Right lobe of liver (tissue), 6 donors: ENCODE measurements at regions not wholly inside any gene's neighbourhood (a gene's known extent, or its start where the extent isn't known, plus 50 kb on each side); places are given as distances from the start of the nearest gene placed in this dataset.

Source experiments
- ATAC-seq, 4 donors: fragments of 200-7000 bp; cut with Tn5 transposase; one replicate each; pipeline ENCODE4 v1.9.1; 2020; ENCODE audit warnings: mild to moderate bottlenecking in 4 of 4, moderate library complexity in 4 of 4
- DNase-seq, 3 donors: peaks; one replicate each; pipeline ENCODE4 v3.0.0-alpha.2; 2020
- H3K27ac ChIP-seq, 3 donors: fragments of 200-600 bp; one replicate each; pipeline ENCODE4 v1.8.0; 2022
- H3K27me3 ChIP-seq, 2 donors: fragments of 200-600 bp; one replicate each; pipeline ENCODE4 v1.8.0; 2022
- H3K36me3 ChIP-seq, 4 donors: fragments of 200-600 bp; sonication (generic) in 1 of 4; one replicate each; pipeline versions ENCODE4 v1.5.1 to v1.8.0; 2017 to 2022; ENCODE audit warnings: control low read depth in 1 of 4
- H3K4me1 ChIP-seq, 4 donors: fragments of 200-600 bp; sonication (generic) in 1 of 4; one replicate each; pipeline versions ENCODE4 v1.5.1 to v1.8.0; 2017 to 2022; ENCODE audit warnings: control low read depth in 1 of 4
- H3K4me3 ChIP-seq, 3 donors: fragments of 200-600 bp; one replicate each; pipeline ENCODE4 v1.8.0; 2022
- H3K9me3 ChIP-seq, 4 donors: fragments of 200-600 bp; sonication (generic) in 1 of 4; one replicate each; pipeline versions ENCODE4 v1.5.1 to v1.8.0; 2017 to 2022; ENCODE audit warnings: control low read depth in 1 of 4
- POLR2A ChIP-seq: fragments of 450-650 bp; IDR thresholded peaks from one replicate; pipeline ENCODE4 v1.6.1; 2017; ENCODE audit warnings: antibody characterized with exemption, mild to moderate bottlenecking
- WGBS: methylation state at CpG from one replicate; pipeline ENCODE4 v1.1.6; 2018; ENCODE audit warnings: low coverage, low lambda C conversion rate; ENCODE audit not compliant: insufficient coverage; ENCODE audit errors: missing lambda C conversion rate; 5-methylcytosine and 5-hydroxymethylcytosine counted together
- intact Hi-C, 2 donors: fragments of 100-400 bp; cut with DNase I; formaldehyde crosslinking; loops; one replicate each; pipeline versions ENCODE4 v1.11.2 to v1.14.1; 2022
- TF ChIP-seq, protein P1 (sequence below), 4 donors: fragments of 200-600 bp in 3 of 4; fragments of 450-650 bp in 1 of 4; IDR thresholded peaks; one replicate each; pipeline versions ENCODE4 v1.5.1 to v1.8.0; 2016 to 2022; ENCODE audit warnings: antibody characterized with exemption in 4 of 4, mild to moderate bottlenecking in 2 of 4
- donor health status: DM: no; HTN: yes; CAD: no.
- donor health status: DM: no; HTN: no; CAD: no.
- donor health status: DM: no; HTN: no; CAD: no.
- donor health status: DM: no; HTN: yes; CAD: no.
- donor health status: DM: no; HTN: yes; CAD: no.

- Histone ChIP-seq H3K4me3 (no peak overlapping the region), H3K27me3 (no peaks in the 10 kb centered on the region), H3K4me1 (no peaks in the 10 kb centered on the region), H3K27ac (no peak overlapping the region), H3K9me3 (no peaks in the 10 kb centered on the region), H3K36me3 (no peaks in the 10 kb centered on the region)
- DNase-seq (no peak), ATAC-seq (no peak)
- 43% methylated on average over 1 of the region's 3 CpGs for WGBS
- TF ChIP-seq, protein P1, sequence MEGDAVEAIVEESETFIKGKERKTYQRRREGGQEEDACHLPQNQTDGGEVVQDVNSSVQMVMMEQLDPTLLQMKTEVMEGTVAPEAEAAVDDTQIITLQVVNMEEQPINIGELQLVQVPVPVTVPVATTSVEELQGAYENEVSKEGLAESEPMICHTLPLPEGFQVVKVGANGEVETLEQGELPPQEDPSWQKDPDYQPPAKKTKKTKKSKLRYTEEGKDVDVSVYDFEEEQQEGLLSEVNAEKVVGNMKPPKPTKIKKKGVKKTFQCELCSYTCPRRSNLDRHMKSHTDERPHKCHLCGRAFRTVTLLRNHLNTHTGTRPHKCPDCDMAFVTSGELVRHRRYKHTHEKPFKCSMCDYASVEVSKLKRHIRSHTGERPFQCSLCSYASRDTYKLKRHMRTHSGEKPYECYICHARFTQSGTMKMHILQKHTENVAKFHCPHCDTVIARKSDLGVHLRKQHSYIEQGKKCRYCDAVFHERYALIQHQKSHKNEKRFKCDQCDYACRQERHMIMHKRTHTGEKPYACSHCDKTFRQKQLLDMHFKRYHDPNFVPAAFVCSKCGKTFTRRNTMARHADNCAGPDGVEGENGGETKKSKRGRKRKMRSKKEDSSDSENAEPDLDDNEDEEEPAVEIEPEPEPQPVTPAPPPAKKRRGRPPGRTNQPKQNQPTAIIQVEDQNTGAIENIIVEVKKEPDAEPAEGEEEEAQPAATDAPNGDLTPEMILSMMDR (IDR thresholded peaks at IDR 0.05), result no peak
- TF ChIP-seq POLR2A, result no peak
- intact Hi-C loops, result no loop called here
These were observed 417.1 kb upstream of the EPHA3 start for GRCh38 chr3:88690287-88690686.

- WGBS, result 68% methylated on average over 3 of the region's 3 CpGs
- intact Hi-C loops, result no loop called here
- H3K27ac ChIP-seq, result no peak overlapping the region
- H3K36me3 ChIP-seq, result no peaks in the 10 kb centered on the region
- ATAC-seq (no peak), DNase-seq (no peak)
- H3K4me1 ChIP-seq, result no peaks in the 10 kb centered on the region
- no peaks in the 10 kb centered on the region for H3K9me3 ChIP-seq
- no peak for TF ChIP-seq POLR2A
- TF ChIP-seq, protein P1 (IDR thresholded peaks at IDR 0.05), result no peak
- no peak overlapping the region for H3K4me3 ChIP-seq
- no peaks in the 10 kb centered on the region for H3K27me3 ChIP-seq
These were observed 416.3 kb upstream of the EPHA3 start for GRCh38 chr3:88691081-88691480.

DNA sequence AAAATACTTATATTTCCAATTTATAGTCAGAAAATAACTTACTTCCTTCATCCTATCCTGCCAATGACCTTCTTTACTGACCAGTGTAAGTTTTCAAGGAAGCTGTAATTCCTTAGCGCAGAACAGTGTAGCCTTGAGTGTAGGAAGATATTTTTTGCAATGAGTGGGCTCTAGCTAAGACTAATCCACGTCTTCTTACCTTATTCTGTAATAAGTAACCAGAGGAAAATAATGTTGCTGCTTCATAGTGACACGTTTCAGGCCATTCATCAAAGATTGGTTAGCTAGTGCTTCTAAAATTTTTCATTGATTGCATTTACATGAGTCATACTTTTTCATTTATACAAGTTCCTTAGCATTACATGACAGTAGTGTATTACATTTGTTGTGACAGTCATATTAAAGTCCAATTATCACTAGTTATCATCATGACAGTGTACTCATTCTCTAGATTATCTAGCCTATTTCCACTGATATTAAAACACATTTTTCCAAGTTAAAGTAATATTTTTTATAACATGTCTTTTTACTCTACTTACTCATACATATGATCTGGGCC, 403.8 kb upstream of the EPHA3 start:
- no peak overlapping the region for H3K27ac ChIP-seq
- H3K4me3 ChIP-seq, result no peak overlapping the region
- WGBS, result 33% methylated on average over 3 of the region's 3 CpGs
- H3K4me1 ChIP-seq, result no peaks in the 10 kb centered on the region
- no peak for DNase-seq
- no peak for ATAC-seq
- intact Hi-C loops, result no loop called here
- H3K9me3 ChIP-seq, result no peaks in the 10 kb centered on the region
- TF ChIP-seq, protein P1 (IDR thresholded peaks at IDR 0.05), result no peak
- TF ChIP-seq POLR2A, result no peak
- H3K36me3 ChIP-seq, result no peaks in the 10 kb centered on the region
- no peaks in the 10 kb centered on the region for H3K27me3 ChIP-seq

DNA sequence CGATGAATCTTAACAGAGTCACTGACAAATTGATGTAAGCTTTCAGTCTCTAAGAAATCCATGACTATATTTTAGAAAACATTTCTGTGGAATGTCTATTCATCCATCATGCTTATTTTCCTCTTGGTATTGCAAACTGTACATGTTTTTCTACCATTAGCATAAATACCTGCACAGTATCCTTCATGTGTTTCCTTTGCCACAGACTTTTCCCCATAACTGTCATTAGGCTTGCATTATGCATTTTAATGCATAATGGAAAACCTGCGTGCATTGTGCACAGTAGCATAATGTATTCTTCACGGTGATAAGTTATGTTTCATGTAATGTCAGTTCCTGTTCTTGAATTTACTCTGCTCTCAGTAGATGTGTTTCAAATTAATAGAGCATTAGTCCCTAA, 403.1 kb upstream of the EPHA3 start:
- no peak for TF ChIP-seq POLR2A
- TF ChIP-seq, protein P1 (IDR thresholded peaks at IDR 0.05), result no peak
- intact Hi-C loops, result no loop called here
- Histone ChIP-seq H3K27me3 (no peaks in the 10 kb centered on the region), H3K4me1 (no peaks in the 10 kb centered on the region), H3K9me3 (no peaks in the 10 kb centered on the region), H3K4me3 (no peak overlapping the region), H3K36me3 (no peaks in the 10 kb centered on the region), H3K27ac (no peak overlapping the region)
- ATAC-seq (no peak), DNase-seq (no peak)
- WGBS, result 67% methylated on average over 3 of the region's 3 CpGs

- no peaks in the 10 kb centered on the region for H3K9me3 ChIP-seq
- H3K27me3 ChIP-seq, result no peaks in the 10 kb centered on the region
- no peak for TF ChIP-seq POLR2A
- TF ChIP-seq, protein P1 (IDR thresholded peaks at IDR 0.05), result no peak
- intact Hi-C loops, result no loop called here
- H3K4me1 ChIP-seq, result no peaks in the 10 kb centered on the region
- no peak overlapping the region for H3K4me3 ChIP-seq
- DNase-seq (no peak), ATAC-seq (no peak)
- H3K27ac ChIP-seq, result no peak overlapping the region
- 29% methylated on average over 1 of the region's 1 CpG for WGBS
- H3K36me3 ChIP-seq, result no peaks in the 10 kb centered on the region
These were observed 399.6 kb upstream of the EPHA3 start for GRCh38 chr3:88707837-88708236.
